HG02840 (cell line): ENCODE measurements at regions not wholly inside any gene's neighbourhood (a gene's known extent, or its start where the extent isn't known, plus 50 kb on each side); places are given as distances from the start of the nearest gene placed in this dataset.

Experiments
- ATAC-seq: cut with Tn5 transposase; IDR thresholded peaks from one replicate; pipeline ENCODE4 v1.9.1; 2021; ENCODE audit warnings: mild to moderate bottlenecking, moderate library complexity, moderate number of reproducible peaks; ENCODE audit not compliant: unreplicated experiment, low FRiP score

DNA sequence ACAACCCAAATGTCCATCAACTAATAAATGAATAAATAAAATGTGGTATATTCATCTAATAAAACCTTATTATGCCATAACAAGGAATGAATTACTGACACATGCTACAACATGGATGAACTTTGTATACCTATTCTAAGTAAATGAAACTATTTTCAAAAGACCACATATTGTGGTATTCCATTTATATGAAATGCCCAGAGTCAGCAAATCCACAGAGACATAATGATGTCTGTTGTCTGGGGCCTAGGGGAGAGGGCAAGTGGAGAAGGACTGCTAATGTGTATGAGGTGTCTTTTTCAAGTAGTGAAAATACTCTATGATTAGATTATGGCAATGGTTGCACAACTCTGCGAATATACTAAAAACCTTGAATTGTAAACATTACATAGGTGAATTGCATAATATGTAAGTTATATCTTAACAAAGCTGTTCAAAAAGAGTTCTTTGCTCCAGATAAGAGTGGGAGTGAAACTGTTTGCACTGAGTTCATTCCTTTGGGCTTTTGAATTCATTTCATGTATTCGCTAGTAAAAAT, 464.2 kb downstream of the NUF2 start:
- ATAC-seq: no peak

DNA sequence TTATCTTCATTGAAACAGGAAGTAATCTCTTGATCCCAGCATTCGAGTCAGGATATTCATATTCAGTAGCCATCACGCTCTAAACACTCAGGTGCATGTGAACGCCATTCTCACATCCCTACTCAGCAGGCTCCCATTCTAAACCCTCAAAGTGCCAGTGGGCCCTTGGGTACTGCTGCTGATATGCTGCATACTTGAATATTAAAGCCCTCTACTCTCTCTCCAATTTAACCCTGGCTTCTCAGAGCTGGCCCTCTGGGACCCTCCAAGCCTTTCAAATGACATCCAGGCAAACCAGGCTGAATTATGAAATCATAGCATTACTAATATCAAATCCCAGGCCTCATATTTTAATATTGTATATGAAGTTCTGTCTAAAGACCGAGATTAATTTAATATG, 468.2 kb downstream of the NUF2 start:
- no peak for ATAC-seq

DNA sequence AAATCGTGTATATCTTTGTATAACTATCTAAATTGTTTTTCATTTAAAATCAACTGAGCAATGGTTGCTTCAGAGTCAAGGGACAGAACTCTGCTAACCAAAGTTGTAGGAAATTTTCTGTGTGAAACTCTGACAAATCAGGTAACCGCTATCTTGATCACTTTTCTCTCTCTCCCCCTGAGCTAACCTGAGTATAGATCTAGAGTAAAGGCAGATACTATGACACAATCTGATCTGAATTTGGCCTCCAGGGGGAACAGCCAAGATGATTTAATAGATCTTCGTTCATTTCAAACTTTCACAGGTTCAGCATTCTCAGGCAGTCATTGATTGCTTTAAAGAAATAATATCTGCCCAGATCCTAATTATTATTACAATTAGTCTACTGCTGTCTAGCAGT, 472.8 kb downstream of the NUF2 start:
- ATAC-seq: no peak

DNA sequence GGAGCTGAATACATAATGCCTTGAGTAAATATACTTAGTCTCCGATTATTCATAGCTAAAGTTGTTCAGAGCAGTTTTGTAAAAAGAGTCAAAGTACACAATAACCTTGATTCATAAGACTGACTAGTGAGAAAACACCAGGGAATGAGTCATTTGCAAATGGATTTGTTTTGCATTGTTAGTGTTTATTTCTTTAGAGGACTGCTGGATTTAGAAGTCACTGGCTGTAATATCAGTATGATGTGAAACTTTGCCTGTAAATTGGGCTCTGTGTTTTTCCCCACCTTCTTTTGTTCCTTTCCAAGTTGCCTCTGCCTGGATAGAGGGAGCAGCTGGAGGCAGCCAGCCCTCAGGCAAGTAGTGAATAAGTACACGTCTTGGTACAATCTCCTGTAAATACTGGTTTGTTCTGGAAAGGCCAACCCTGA, 474.7 kb downstream of the NUF2 start:
- no peak for ATAC-seq

DNA sequence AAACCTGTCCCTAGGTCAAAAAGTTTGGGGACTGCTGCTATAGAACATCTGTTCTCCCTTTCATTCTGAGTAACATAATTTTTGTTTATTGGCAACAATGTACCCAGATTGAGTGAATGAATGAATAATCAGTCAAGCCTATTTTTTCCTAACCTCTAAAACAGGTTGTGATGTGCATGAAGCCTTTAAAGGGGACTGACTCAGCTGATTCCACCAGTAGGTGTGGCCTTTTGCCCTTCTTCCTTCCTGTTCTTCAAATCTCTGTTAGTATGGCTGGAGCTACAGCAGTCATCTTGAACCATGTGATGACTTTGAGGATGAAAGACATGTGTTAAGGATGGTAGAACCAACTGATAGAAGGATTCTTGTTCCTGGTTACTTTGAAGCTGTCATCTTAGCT, 476.1 kb downstream of the NUF2 start:
- no peak for ATAC-seq

DNA sequence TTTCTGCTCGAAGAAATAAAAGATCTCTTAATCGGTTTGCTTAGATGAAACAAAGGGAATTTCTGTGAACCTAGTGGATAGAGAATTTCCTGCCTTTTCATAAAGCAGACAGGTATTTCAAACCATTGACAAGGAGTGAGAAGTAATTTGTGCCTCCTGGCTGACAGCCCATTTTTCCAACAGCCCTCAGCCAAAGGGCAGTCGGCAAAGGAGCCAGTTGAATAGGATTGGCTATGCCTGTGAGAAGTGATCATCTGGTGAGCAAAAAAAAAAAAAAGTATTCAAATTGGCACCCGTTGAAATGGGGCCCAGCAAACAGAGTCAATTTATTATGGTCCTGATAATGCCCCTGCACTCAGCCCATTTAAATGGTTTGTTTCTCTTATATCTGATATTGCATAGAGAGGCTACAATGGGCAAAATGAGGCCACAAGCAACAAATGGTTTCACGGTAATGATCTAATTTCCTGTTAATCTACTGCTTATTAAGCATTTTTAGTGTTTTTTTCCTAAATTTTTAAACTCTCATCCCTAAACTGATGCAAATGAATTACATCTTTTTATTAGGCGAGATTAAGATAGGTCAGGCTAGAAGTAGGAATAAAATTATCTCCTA, 477.5 kb downstream of the NUF2 start:
- no peak for ATAC-seq

DNA sequence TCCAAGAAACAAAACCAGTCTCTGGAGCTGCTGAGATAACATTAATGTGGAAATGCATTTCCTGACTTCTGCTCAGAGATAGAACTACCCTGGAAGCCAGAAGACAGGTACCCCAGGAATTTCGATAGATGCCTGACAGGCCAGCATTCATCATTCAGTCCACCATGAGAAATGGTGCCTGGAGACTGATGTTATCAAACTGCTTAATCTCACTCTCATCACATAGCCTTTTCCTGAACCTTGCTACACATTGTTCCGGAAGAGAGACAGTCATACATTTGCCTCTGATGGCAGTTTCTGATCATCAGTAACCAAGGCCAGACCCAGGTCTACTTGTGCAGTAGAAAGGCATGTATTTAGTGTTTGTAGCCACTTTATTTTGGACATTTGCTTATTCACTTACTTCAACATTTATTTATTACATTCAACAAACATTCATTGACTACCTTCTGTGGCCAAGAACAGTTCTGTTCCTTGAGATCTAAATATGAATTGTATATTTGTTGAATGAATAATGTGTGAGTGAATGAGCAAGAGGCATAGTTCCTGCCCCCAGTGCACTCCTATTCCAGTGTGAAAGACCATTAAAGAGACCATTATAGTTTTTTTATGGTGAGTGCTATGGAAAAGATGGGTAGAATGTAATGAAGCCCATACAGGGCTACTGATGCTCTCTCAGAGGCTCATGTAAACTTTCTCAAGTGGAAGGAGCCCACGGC, 485.7 kb downstream of the NUF2 start:
- no peak for ATAC-seq

DNA sequence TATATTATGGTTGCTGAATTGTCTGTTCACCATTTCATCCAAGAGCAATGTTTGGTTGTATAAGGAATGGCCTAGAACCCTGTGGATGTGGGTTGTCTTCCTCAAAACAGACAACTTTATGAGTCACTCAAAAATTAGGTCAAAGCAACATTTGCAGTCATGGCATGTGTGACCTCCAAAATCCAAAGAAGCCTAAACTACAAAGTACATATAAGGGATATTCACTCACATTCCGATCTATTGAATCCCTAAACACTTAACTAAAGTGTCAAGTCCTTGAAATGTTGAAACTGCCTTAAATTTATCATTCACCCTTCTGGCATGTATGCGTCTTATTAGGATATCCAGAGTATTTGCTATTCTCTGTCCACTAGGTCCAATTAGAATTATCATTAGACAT, 491.5 kb downstream of the NUF2 start:
- no peak for ATAC-seq

DNA sequence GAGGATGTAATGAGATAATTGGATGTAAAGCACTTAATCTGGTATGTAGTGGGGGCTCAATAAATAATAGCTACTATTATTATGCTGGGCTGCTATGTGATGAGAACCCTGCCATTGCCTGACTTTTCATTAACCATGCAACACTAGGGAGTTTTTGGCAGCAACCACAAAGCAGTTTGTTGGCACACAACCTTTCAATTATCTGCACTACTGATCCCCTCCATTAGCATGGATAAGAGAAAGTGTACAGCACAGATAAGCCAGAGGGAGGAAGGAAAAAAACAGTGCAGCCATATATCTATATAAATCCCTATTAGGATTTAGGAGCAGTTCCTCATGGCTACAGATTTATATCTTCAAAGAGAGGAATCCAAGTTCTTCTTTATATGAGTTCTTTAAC, 498.5 kb downstream of the NUF2 start:
- no peak for ATAC-seq

DNA sequence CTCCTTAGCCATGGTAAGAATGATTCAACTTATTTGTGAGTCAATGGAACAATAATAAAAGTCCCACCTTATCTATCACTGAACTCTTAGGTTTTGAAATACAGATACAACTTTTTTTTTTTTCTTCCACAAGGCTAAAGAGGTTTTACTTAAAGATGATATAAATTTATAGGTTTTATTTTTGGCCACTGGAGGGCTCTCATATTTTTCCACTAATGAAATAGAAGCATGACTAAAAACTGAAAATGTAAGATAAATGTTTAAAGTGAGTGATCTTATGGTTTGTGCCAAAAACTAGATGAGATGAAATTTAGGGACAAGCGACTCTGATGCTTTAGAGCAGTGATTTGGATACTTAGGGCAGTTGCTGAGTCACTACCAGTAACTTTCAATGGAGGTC, 499.0 kb downstream of the NUF2 start:
- no peak for ATAC-seq

DNA sequence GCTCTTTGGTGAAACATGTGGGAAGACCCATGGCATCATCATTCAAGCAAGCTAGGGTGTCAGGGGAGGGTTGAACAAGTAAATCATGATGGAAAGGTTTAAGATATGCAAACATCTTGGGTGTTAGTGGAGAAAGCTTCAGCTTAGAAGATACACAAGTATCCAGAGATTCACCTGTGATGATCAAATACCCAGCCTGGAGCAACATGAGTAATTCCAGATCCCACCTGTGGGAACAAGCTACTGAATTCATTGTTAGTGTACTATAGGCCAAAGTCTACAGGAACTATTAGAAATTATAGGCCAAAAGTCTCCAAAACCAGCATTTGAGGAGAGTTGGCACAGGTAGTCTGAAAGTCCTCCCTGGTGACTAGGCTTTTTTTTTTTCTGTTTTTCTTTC, 499.9 kb downstream of the NUF2 start:
- no peak for ATAC-seq

DNA sequence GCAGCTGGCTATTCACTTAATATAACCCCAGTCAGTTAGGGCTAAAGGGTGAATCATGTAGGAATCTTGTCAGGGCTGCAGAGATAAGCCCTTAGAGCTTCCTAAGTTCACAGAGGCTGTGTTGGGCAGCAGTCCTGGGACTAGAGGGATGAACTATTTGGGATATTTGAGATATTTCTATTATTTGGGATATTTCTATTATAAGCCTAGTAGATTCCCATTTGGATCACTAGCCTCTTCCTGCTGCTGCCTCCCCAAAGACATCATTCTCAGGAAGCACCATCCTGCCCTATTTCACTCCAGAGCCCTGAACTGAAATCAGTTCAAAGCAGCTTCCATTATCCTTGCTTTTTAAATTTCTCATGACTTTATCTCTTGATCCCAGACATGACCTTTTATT, 501.3 kb downstream of the NUF2 start:
- no peak for ATAC-seq

DNA sequence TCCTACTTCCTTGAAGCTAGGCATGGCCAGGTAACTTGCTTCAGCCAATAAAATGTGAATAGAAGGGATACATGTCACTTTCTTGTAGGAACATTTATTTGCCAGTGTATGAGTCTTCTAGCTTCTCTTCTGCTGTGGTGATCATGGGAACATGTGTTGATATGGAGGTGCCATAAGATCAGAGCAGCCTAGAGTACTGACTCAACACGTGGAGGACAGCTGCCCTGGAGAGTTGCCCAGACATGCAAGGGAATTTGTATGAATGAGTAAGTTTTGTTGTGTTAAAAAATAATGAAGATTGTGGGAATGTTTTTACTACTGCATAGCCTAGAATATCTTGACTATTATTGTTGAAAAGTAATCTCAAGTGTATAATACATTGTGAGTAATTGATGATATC, 502.3 kb downstream of the NUF2 start:
- no peak for ATAC-seq

DNA sequence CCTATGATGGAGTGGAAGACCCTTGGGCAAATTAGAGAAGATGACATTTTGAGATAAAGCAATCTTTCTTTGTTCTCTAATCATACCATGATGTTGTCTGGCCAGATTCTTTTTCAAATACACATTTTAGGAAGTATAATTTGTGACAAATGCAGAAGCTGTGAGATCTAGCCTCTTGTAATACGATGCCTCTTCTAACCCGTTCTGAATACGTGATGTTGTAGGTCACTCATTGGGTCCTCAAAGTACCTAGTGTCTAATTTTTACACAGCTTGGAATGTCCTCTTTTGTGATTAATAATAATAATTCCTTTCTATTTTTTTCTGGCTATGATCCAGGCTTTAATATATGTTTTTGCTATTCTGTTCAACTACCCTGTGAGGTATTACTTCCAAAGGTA, 502.7 kb downstream of the NUF2 start:
- no peak for ATAC-seq

DNA sequence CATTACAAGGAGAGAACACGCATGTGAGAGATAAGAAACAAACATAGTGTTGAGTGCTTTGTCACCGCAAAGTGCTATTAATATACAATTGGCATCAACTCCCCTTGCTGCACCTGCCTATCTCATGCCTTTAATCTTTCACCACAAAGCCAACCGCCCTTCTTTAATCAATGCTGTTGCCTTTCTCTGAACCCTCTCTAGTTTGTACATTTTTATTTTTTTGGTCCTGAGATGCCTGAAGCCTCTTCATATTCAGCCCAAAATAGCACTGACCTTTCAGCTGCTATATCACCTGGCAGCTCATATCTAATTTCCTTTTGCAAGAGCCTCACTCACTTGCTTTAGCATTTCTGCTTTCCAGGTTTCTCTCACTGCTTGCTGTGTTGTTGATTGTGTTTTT, 504.7 kb downstream of the NUF2 start:
- no peak for ATAC-seq

DNA sequence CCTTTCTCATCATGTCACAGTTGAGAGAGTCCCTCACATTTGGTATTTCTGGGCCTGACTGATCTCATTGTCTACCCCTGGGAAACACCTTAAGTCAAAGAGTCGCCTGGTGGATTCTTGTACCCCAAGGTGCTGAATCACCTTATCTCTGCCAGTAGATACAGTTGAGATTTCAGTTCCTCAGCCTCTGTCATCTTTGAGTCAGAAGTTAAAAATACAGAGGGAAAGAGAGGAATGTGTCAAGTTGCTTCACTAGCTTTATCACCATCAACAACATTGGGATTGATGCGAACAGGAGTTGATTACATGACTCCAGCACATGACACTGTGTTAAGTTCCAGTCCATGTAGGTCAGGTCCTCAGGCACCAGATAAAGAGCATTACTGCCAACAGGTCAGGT, 513.0 kb downstream of the NUF2 start:
- no peak for ATAC-seq

DNA sequence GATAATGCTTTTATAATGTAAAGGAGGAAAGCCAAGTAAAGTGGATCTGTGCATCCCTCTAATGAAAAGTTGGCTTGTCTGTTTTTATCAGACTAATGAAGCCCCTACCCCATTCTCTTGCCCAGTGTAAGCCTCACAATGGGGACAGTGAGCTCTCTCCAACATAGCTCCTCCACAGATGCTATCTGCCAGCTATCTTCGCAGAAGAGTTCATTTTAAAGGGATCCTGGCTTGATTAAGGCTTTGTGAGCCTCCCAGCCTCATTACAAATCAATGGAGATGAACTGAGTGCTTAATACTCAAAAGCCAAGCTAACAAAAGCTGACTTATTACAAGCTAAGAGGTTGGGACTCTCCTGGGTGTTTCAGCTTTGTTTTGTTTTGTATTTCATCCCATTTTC, 514.7 kb downstream of the NUF2 start:
- no peak for ATAC-seq

DNA sequence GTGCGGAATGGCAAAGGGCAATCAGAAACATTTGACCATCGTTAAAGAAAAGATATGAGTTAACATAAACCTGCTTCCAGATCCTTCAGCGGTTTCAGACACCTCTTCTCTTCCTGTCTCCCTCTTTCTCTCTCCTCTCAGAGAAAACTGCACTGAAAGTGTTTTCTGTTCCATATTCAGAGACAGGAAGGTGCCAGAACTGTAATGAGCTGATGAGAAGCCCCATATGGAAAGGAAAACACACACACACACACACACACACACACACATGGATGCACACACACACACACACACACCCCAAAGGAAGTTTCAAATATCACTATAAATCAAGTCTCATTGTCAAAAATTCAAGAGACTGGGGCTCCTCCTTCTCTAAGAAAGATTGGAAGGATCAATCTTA, 515.5 kb downstream of the NUF2 start:
- ATAC-seq: no peak

DNA sequence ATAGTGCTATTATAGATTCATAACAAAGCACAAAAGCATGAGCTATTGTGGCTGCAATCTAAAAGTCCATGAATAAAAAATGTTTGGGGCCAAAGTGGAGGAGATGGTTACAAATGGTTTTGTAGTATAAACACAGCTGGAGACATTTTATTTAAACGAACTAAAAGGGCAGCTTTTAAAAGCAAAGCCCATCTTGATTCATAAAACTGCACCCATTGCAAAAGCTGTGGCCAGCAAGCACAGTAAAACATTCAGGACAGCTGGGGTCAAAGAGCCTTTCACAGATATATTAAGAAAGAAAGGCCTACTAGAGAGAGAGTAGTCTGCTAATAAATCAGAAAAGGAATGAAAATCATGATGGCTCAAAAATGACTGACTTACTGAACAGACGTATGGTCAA, 520.8 kb downstream of the NUF2 start:
- no peak for ATAC-seq

DNA sequence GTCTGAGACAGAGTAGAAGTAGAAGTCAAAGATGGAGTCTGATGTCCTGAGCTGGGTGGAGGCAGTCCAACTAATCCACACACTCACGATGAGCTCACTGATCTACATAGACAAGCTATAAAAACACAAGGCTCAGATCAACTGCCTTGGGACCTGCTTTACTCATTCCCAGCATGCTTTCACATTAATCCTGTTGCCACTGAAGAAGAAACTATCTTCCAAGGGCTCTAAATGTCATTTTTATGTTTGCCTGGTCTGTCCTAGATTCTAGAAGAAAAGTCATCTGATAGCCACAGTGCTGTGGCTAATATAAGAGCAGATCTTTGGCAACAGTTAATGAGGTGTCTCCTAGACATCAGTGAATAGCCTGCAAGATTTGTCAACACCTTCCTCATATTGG, 522.7 kb downstream of the NUF2 start:
- no peak for ATAC-seq

DNA sequence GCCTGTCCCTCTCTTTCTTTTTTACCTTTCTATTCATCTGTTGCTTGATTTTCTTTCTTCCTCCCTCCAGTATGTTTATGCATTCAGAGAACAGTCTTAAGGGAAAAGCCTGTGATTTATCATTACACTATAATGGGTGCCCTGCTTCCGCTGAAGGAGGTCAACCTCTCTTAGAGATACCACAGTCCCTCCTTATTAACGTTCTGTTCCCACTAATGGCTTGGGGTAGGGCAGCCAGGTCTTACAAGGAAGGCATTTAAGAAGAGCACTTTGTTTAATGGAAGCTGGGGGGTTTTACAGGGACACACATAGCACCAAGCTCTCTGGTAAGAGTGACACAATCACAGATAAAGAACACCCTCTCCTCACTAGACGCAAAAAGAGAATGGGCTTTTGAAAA, 523.5 kb downstream of the NUF2 start:
- no peak for ATAC-seq

DNA sequence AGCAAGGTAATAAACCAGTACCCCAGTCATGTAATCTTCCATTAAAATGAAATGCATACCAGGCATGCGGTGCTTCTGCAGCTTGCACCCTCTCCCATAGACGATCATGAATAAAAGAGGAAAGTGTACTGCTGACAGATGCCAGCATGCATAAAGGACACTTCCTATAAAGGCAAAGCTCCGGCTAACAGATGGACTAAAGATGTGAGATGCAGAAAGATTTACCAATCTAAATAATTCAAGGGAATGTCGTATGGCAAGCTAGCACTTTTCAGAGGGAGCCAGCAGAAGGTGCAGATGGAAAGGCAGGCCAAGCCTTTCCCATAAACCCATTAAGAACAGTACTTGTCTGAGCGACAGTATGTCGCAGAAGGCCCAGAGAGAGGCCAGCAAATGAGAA, 542.0 kb downstream of the NUF2 start:
- no peak for ATAC-seq
